GM12891 (cell line): ENCODE measurements at regions not wholly inside any gene's neighbourhood (a gene's known extent, or its start where the extent isn't known, plus 50 kb on each side); places are given as distances from the start of the nearest gene placed in this dataset.

Experiments
- POLR2A ChIP-seq: IDR thresholded peaks from 2 replicates; pipeline ENCODE4 v1.6.1; 2011; ENCODE audit warnings: low read depth, low read length, control low read depth
- POLR2AphosphoS5 ChIP-seq: IDR thresholded peaks from 2 replicates; pipeline ENCODE4 v1.6.1; 2011; ENCODE audit warnings: low read depth, low read length, control low read depth
- SPI1 ChIP-seq: IDR thresholded peaks from 2 replicates; pipeline ENCODE4 v1.6.1; 2011; ENCODE audit warnings: low read depth, low read length, control low read depth
- TAF1 ChIP-seq: IDR thresholded peaks from 2 replicates; pipeline ENCODE4 v1.6.1; 2011; ENCODE audit warnings: low read depth, low read length, control low read depth

- no peak for TF ChIP-seq POLR2A
- TF ChIP-seq POLR2AphosphoS5: no peak
- no peak for TF ChIP-seq SPI1
- TF ChIP-seq TAF1: no peak
These were observed 194.4 kb downstream of the RGS3 start for GRCh38 chr9:113657765-113658544.
